ENCODE measurements at regions not wholly inside any gene's neighbourhood (a gene's known extent, or its start where the extent isn't known, plus 50 kb on each side); places are given as distances from the start of the nearest gene placed in this dataset.

- Histone ChIP-seq H3K9ac (ENCODE audit: low read length) (no peak overlapping the region), H3K4me3 (ENCODE audit: low read length) (no peak overlapping the region), H3K27me3 (ENCODE audit: control insufficient read depth, insufficient read depth, low read length) (no peaks in the 10 kb centered on the region), H3K36me3 (ENCODE audit: control insufficient read depth, insufficient read depth, low read length) (no peaks in the 10 kb centered on the region), H3K27ac (ENCODE audit: low read depth, low read length) (no peak overlapping the region), H3K4me1 (ENCODE audit: control insufficient read depth, insufficient read depth, low read length) (no peaks in the 10 kb centered on the region)
Observed at GRCh38 chr11:42098075-42098474, 638.6 kb upstream of the LRRC4C start.

DNA sequence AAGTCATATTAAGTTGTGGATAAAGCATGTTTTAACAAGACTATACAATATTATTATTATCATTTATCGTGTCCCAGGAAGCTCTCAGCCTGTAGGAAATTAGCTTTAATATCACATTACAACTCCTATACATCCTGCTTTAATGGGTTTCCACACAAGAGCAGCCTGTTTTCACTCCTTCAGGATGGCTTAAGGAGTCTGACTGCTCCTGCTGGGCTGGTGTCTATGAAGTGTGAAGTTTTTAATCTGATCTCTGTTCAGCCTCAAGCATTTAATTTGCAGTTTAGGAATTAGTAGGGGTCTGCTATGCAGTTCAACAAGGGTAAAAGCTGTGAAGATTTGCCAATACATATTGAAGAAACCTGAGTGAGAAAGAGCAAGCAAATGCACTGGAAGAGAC is 653.4 kb upstream of the LRRC4C start:
- Histone ChIP-seq H3K36me3 (ENCODE audit: control insufficient read depth, insufficient read depth, low read length) (no peaks in the 10 kb centered on the region), H3K4me1 (ENCODE audit: control insufficient read depth, insufficient read depth, low read length) (no peaks in the 10 kb centered on the region), H3K27ac (ENCODE audit: low read depth, low read length) (no peak overlapping the region), H3K27me3 (ENCODE audit: control insufficient read depth, insufficient read depth, low read length) (no peaks in the 10 kb centered on the region), H3K9ac (ENCODE audit: low read length) (no peak overlapping the region), H3K4me3 (ENCODE audit: low read length) (no peak overlapping the region)

GRCh38 chr11:42114927-42115326 is 655.5 kb upstream of the LRRC4C start:
- Histone ChIP-seq H3K4me1 (ENCODE audit: control insufficient read depth, insufficient read depth, low read length) (no peaks in the 10 kb centered on the region), H3K36me3 (ENCODE audit: control insufficient read depth, insufficient read depth, low read length) (no peaks in the 10 kb centered on the region), H3K9ac (ENCODE audit: low read length) (no peak overlapping the region), H3K27me3 (ENCODE audit: control insufficient read depth, insufficient read depth, low read length) (no peaks in the 10 kb centered on the region), H3K27ac (ENCODE audit: low read depth, low read length) (no peak overlapping the region), H3K4me3 (ENCODE audit: low read length) (no peak overlapping the region)

DNA sequence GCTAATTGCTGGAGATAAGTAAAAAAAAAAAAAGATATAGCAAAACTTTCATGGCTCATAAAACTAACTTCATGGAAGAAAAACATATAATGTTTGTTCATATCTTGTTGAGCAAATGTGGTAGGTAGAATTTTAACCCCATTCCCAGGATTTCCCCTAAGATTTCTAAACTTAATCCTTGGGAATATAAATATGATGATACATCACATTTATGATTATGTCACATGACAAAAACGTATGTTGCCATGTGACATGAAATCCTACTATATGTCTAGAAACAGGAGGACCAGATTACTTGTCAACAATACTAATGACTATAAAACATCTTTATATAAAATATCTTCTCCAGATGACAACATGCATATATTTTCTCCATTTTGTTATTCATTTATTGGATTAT is 679.0 kb upstream of the LRRC4C start:
- Histone ChIP-seq H3K36me3 (ENCODE audit: control insufficient read depth, insufficient read depth, low read length) (no peaks in the 10 kb centered on the region), H3K27me3 (ENCODE audit: control insufficient read depth, insufficient read depth, low read length) (no peaks in the 10 kb centered on the region), H3K27ac (ENCODE audit: low read depth, low read length) (no peak overlapping the region), H3K4me3 (ENCODE audit: low read length) (no peak overlapping the region), H3K4me1 (ENCODE audit: control insufficient read depth, insufficient read depth, low read length) (no peaks in the 10 kb centered on the region), H3K9ac (ENCODE audit: low read length) (no peak overlapping the region)

DNA sequence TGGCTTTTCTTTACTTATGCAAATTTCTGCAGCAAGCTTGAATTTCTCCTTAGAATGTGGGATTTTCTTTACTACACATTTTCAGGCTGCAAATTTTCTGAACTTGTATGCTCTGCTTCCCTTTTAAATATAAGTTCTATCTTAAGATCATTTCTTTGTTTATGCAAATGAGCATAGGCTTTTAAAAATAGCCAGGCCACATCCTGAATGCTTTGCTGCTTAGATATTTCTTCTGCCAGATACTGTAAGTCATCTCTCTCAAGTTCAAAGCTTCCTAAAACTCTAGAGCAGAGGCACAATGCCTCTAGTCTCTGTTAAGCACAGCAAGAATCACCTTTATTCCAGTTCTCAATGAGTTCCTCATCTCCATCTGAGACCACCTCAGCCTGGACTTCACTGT is 685.9 kb upstream of the LRRC4C start:
- Histone ChIP-seq H3K27ac (ENCODE audit: low read depth, low read length) (no peak overlapping the region), H3K9ac (ENCODE audit: low read length) (no peak overlapping the region), H3K27me3 (ENCODE audit: control insufficient read depth, insufficient read depth, low read length) (no peaks in the 10 kb centered on the region), H3K36me3 (ENCODE audit: control insufficient read depth, insufficient read depth, low read length) (no peaks in the 10 kb centered on the region), H3K4me3 (ENCODE audit: low read length) (no peak overlapping the region), H3K4me1 (ENCODE audit: control insufficient read depth, insufficient read depth, low read length) (no peaks in the 10 kb centered on the region)

DNA sequence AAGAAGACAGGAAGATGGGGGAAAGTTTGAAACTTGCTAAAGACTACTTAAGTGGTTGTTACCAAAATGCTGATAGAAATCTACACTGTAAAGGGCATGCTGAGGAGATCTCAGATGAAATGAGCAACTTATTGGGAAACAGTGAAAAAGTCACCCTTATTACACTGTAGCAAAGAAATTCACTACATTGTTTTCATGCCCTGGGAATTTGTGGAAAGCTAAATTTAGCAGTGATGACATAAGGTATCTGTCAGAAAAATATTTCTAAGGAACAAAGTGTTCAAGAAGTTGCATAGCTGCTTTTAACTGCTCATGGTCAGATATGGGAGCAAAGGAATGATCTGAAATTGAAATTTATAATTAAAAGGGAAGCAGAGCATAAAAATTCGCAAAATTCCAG is 702.4 kb upstream of the LRRC4C start:
- H3K36me3 ChIP-seq (ENCODE audit: control insufficient read depth, insufficient read depth, low read length), result no peaks in the 10 kb centered on the region
- H3K4me3 ChIP-seq (ENCODE audit: low read length), result no peak overlapping the region
- no peak overlapping the region for H3K9ac ChIP-seq (ENCODE audit: low read length)
- no peaks in the 10 kb centered on the region for H3K27me3 ChIP-seq (ENCODE audit: control insufficient read depth, insufficient read depth, low read length)
- H3K4me1 ChIP-seq (ENCODE audit: control insufficient read depth, insufficient read depth, low read length), result no peaks in the 10 kb centered on the region
- no peak overlapping the region for H3K27ac ChIP-seq (ENCODE audit: low read depth, low read length)

DNA sequence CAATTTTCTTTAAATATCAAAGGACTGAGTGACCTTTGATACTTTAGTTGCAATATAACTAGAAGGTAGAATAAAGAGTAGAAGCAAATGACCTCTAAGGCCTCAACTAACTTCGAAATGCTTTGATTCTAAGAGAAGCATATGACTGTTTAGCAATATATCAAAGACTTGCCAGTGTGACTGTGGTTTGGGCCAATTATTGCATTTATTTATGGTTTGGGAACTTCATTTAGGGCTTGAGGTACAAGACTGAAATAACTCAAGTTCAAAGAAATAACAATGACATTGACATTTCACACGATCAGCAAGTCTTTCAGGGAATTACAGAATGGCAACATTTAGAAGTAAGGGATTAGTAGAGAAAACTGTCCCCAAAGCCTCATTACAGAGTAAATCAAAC is 709.7 kb upstream of the LRRC4C start:
- Histone ChIP-seq H3K9ac (ENCODE audit: low read length) (no peak overlapping the region), H3K4me1 (ENCODE audit: control insufficient read depth, insufficient read depth, low read length) (no peaks in the 10 kb centered on the region), H3K4me3 (ENCODE audit: low read length) (no peak overlapping the region), H3K27ac (ENCODE audit: low read depth, low read length) (no peak overlapping the region), H3K36me3 (ENCODE audit: control insufficient read depth, insufficient read depth, low read length) (no peaks in the 10 kb centered on the region), H3K27me3 (ENCODE audit: control insufficient read depth, insufficient read depth, low read length) (no peaks in the 10 kb centered on the region)

GRCh38 chr11:42170601-42171000 is 711.1 kb upstream of the LRRC4C start:
- H3K36me3 ChIP-seq (ENCODE audit: control insufficient read depth, insufficient read depth, low read length), result no peaks in the 10 kb centered on the region
- H3K4me3 ChIP-seq (ENCODE audit: low read length), result no peak overlapping the region
- no peak overlapping the region for H3K27ac ChIP-seq (ENCODE audit: low read depth, low read length)
- no peak overlapping the region for H3K9ac ChIP-seq (ENCODE audit: low read length)
- no peaks in the 10 kb centered on the region for H3K27me3 ChIP-seq (ENCODE audit: control insufficient read depth, insufficient read depth, low read length)
- H3K4me1 ChIP-seq (ENCODE audit: control insufficient read depth, insufficient read depth, low read length), result no peaks in the 10 kb centered on the region

- Histone ChIP-seq H3K4me3 (ENCODE audit: low read length) (no peak overlapping the region), H3K27me3 (ENCODE audit: control insufficient read depth, insufficient read depth, low read length) (no peaks in the 10 kb centered on the region), H3K9ac (ENCODE audit: low read length) (no peak overlapping the region), H3K27ac (ENCODE audit: low read depth, low read length) (no peak overlapping the region), H3K4me1 (ENCODE audit: control insufficient read depth, insufficient read depth, low read length) (no peaks in the 10 kb centered on the region), H3K36me3 (ENCODE audit: control insufficient read depth, insufficient read depth, low read length) (no peaks in the 10 kb centered on the region)
Observed at GRCh38 chr11:42171046-42171445, 711.6 kb upstream of the LRRC4C start.

DNA sequence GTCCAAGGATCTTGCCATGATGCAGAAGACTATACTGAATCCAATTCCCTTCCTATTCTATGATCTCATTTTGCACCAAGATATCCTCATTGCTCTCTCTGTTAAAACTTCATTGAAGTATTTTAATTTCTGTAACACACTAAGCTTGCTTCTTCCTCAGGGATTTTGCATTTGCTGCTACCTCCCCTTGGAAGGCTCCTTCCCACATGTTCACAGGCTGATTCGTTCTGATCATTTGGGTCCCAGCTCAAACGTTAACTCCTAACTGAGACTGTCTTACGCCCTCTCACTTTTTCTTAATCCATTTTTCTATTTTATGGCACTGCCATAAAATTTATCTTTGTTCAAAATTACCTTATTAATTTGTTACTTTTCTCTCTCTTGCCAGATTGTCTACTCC is 713.0 kb upstream of the LRRC4C start:
- no peak overlapping the region for H3K4me3 ChIP-seq (ENCODE audit: low read length)

GRCh38 chr11:42175203-42175602 is 715.8 kb upstream of the LRRC4C start:
- Histone ChIP-seq H3K4me1 (ENCODE audit: control insufficient read depth, insufficient read depth, low read length) (no peaks in the 10 kb centered on the region), H3K27ac (ENCODE audit: low read depth, low read length) (no peak overlapping the region), H3K9ac (ENCODE audit: low read length) (no peak overlapping the region), H3K36me3 (ENCODE audit: control insufficient read depth, insufficient read depth, low read length) (no peaks in the 10 kb centered on the region), H3K27me3 (ENCODE audit: control insufficient read depth, insufficient read depth, low read length) (no peaks in the 10 kb centered on the region), H3K4me3 (ENCODE audit: low read length) (no peak overlapping the region)

More for the DNA sequence above, 713.0 kb upstream of the LRRC4C start:
- Histone ChIP-seq H3K36me3 (ENCODE audit: control insufficient read depth, insufficient read depth, low read length) (no peaks in the 10 kb centered on the region), H3K9ac (ENCODE audit: low read length) (no peak overlapping the region), H3K27ac (ENCODE audit: low read depth, low read length) (no peak overlapping the region), H3K4me1 (ENCODE audit: control insufficient read depth, insufficient read depth, low read length) (no peaks in the 10 kb centered on the region), H3K27me3 (ENCODE audit: control insufficient read depth, insufficient read depth, low read length) (no peaks in the 10 kb centered on the region)

DNA sequence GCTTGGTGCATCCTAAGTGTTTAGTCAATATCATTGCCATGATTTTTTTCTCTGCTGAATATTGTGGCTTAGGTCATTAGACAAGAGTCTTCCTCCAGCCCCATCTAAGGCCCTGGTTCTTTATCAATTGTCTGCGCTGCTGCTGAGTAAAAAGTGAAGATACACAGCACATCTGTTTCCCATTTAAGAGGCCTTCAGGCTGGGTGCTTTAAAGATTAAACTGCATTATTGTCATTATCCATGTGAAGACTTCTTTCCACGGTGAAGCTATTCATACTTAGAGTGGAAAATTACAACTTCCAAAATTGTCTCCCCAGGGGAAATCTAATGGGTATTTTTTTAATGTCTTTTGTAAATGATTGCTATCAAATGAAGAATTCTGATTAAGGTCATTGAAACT is 719.8 kb upstream of the LRRC4C start:
- Histone ChIP-seq H3K4me3 (ENCODE audit: low read length) (no peak overlapping the region), H3K4me1 (ENCODE audit: control insufficient read depth, insufficient read depth, low read length) (no peaks in the 10 kb centered on the region), H3K27me3 (ENCODE audit: control insufficient read depth, insufficient read depth, low read length) (no peaks in the 10 kb centered on the region), H3K9ac (ENCODE audit: low read length) (no peak overlapping the region), H3K27ac (ENCODE audit: low read depth, low read length) (no peak overlapping the region), H3K36me3 (ENCODE audit: control insufficient read depth, insufficient read depth, low read length) (no peaks in the 10 kb centered on the region)

DNA sequence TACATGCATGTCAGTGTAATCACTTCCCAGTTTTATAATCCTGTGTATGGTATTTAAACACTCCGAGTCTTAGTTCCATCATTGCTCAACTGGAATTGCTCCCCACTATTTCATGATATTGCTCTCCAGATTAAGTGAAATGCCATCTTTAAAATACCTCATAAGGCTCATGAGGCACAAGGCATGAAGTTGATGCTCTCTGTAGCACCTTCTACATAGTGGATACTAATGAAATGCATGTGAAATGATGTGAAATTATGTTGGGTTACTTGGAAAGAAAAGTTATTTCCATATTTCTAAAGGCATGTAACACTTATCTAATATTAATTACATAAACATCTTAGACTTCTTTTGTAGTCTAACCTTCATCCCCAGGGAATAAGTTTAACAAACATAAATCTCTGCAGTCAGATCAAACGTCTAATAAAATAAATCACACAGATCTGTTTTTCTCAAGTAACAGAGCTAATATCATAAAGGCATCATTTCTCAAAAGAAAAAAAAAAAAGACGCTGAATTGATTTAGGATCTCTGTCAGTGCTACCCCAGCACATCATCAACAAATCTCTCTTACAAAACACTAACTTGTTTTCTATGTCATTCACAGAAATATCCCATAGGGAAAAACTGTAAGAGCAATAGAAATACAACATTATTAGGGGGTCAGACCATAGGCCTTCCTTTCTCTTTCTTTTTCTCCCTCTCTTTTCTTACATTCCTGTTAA is 736.0 kb upstream of the LRRC4C start:
- no peak overlapping the region for H3K4me3 ChIP-seq (ENCODE audit: low read length)
- no peaks in the 10 kb centered on the region for H3K36me3 ChIP-seq (ENCODE audit: control insufficient read depth, insufficient read depth, low read length)
- no peak overlapping the region for H3K9ac ChIP-seq (ENCODE audit: low read length)
- H3K27me3 ChIP-seq (ENCODE audit: control insufficient read depth, insufficient read depth, low read length), result no peaks in the 10 kb centered on the region
- H3K4me1 ChIP-seq (ENCODE audit: control insufficient read depth, insufficient read depth, low read length), result no peaks in the 10 kb centered on the region
- no peak overlapping the region for H3K27ac ChIP-seq (ENCODE audit: low read depth, low read length)

Measured in rectal smooth muscle tissue (tissue), 1 donor.